H1 (cell line): ENCODE measurements at regions not wholly inside any gene's neighbourhood (a gene's known extent, or its start where the extent isn't known, plus 50 kb on each side); places are given as distances from the start of the nearest gene placed in this dataset.

ENCODE experiments used
- CTCF ChIA-PET: fragments of 300-600 bp; sonication (Branson Sonifier 250); formaldehyde crosslinking; loops from one replicate; lab custom pipeline; 2021; ENCODE audit not compliant: partially characterized antibody; lab: Charles Lee
- POLR2A ChIA-PET: fragments of 300-600 bp; sonication (Branson Sonifier 250); formaldehyde crosslinking; loops from one replicate; lab custom pipeline; 2021; ENCODE audit warnings: inconsistent platforms; ENCODE audit not compliant: partially characterized antibody; lab: Charles Lee
- DNase-seq, 2 experiments: peaks; one replicate each; pipeline versions ENCODE4 v3.0.0 to v3.0.0-alpha.2; 2010 to 2022; ENCODE audit warnings: low spot score in 2 of 2, low read depth in 1 of 2, mixed read lengths in 1 of 2
- FAIRE-seq: peaks from 2 replicates; lab custom pipeline; 2011; peaks lifted over from hg19 to GRCh38; lab: Jason Lieb, UNC
- H2AFZ ChIP-seq: 2 replicates; pipeline ENCODE4 v1.8.1; 2012; ENCODE audit warnings: low read length, inconsistent platforms
- H2AK5ac ChIP-seq: 2 replicates; pipeline ENCODE4 v1.6.1; 2013; ENCODE audit warnings: low read depth, low read length
- H2BK120ac ChIP-seq: replicated peaks from 2 replicates; pipeline ENCODE3; 2013; ENCODE audit warnings: low read depth, low read length, inconsistent platforms
- H2BK12ac ChIP-seq: 2 replicates; pipeline ENCODE4 v1.6.1; 2013; ENCODE audit warnings: low read depth, low read length
- H2BK15ac ChIP-seq: 2 replicates; pipeline ENCODE4 v1.6.1; 2013; ENCODE audit warnings: low read length
- H2BK20ac ChIP-seq: 2 replicates; pipeline ENCODE4 v1.6.1; 2013; ENCODE audit warnings: low read length
- H2BK5ac ChIP-seq: 2 replicates; pipeline ENCODE4 v1.6.1; 2013; ENCODE audit warnings: low read depth, low read length
- H3K14ac ChIP-seq: 2 replicates; pipeline ENCODE4 v1.6.1; 2013; ENCODE audit warnings: inconsistent platforms; ENCODE audit not compliant: insufficient read length
- H3K18ac ChIP-seq: 2 replicates; pipeline ENCODE4 v1.6.1; 2013; ENCODE audit warnings: low read length; ENCODE audit errors: extremely low read depth
- H3K23ac ChIP-seq: 2 replicates; pipeline ENCODE4 v1.6.1; 2013; ENCODE audit warnings: inconsistent platforms; ENCODE audit not compliant: insufficient read length
- H3K23me2 ChIP-seq: 2 replicates; pipeline ENCODE4 v1.6.1; 2013; ENCODE audit warnings: low read depth, low read length
- H3K27ac ChIP-seq: 2 replicates; pipeline ENCODE4 v1.6.1; 2011; ENCODE audit warnings: low read depth, low read length, inconsistent platforms
- H3K27me3 ChIP-seq, 4 experiments: replicated peaks in 1 of 4; 1 replicate in 1 of 4; 2 replicates in 3 of 4; pipeline versions ENCODE4 v1.6.1 to v1.8.1; 2011 to 2013; ENCODE audit warnings: low read length in 3 of 4, mild to moderate bottlenecking in 3 of 4, inconsistent platforms in 2 of 4, mixed read lengths in 2 of 4, moderate library complexity in 1 of 4; ENCODE audit not compliant: control insufficient read depth in 3 of 4, insufficient read depth in 3 of 4; ENCODE audit errors: extremely low read depth in 1 of 4
- H3K36me3 ChIP-seq, 4 experiments: 2 replicates each; pipeline versions ENCODE4 v1.6.1 to v1.8.1; 2011 to 2013; ENCODE audit warnings: mild to moderate bottlenecking in 4 of 4, low read length in 3 of 4, moderate library complexity in 2 of 4, control low read depth in 1 of 4, inconsistent platforms in 1 of 4; ENCODE audit not compliant: insufficient read depth in 4 of 4, control insufficient read depth in 2 of 4
- H3K4ac ChIP-seq: replicated peaks from 2 replicates; pipeline ENCODE3; 2013; ENCODE audit warnings: low read length, low read depth, mixed read lengths, inconsistent platforms; ENCODE audit not compliant: insufficient read length
- H3K4me1 ChIP-seq, 4 experiments: replicated peaks in 1 of 4; 1 replicate in 1 of 4; 2 replicates in 3 of 4; pipeline versions ENCODE4 v1.6.1 to v1.8.1; 2011 to 2013; ENCODE audit warnings: low read length in 3 of 4, inconsistent platforms in 2 of 4, mixed read lengths in 1 of 4; ENCODE audit not compliant: insufficient read depth in 4 of 4, control insufficient read depth in 3 of 4
- H3K4me2 ChIP-seq, 2 experiments: 2 replicates each; pipeline versions ENCODE4 v1.6.1 to v1.8.1; 2011 to 2013; ENCODE audit warnings: low read depth in 2 of 2, low read length in 2 of 2, control low read depth in 1 of 2, inconsistent platforms in 1 of 2, mild to moderate bottlenecking in 1 of 2; ENCODE audit not compliant: insufficient read depth in 1 of 2
- H3K4me3 ChIP-seq, 4 experiments: fragments of 200-600, 300-600 bp in 1 of 4; sonication (generic), shearing (Covaris generic), sonication (Bioruptor Twin) in 1 of 4; 2 replicates each; pipeline versions ENCODE4 v1.5.1 to v1.8.1; 2011 to 2016; ENCODE audit warnings: low read length in 4 of 4, low read depth in 3 of 4, control low read depth in 2 of 4, inconsistent platforms in 2 of 4, mild to moderate bottlenecking in 2 of 4, mixed read lengths in 1 of 4, moderate library complexity in 1 of 4; ENCODE audit not compliant: insufficient read depth in 2 of 4; ENCODE audit errors: extremely low read depth in 1 of 4
- H3K56ac ChIP-seq: replicated peaks from 2 replicates; pipeline ENCODE3; 2013; ENCODE audit warnings: low read depth, mild to moderate bottlenecking, mixed read lengths, low read length, inconsistent platforms; ENCODE audit not compliant: insufficient read length
- H3K79me1 ChIP-seq: 2 replicates; pipeline ENCODE4 v1.6.1; 2013; ENCODE audit warnings: low read depth, low read length, control low read depth
- H3K79me2 ChIP-seq, 2 experiments: 2 replicates each; pipeline versions ENCODE4 v1.6.1 to v1.8.1; 2012 to 2013; ENCODE audit warnings: low read length in 2 of 2, mild to moderate bottlenecking in 2 of 2, inconsistent platforms in 1 of 2; ENCODE audit not compliant: insufficient read depth in 2 of 2, control insufficient read depth in 1 of 2
- H3K9ac ChIP-seq, 4 experiments: replicated peaks in 1 of 4; 1 replicate in 1 of 4; 2 replicates in 3 of 4; pipeline versions ENCODE4 v1.6.1 to v1.8.1; 2011 to 2013; ENCODE audit warnings: low read depth in 3 of 4, low read length in 3 of 4, control low read depth in 2 of 4, mild to moderate bottlenecking in 2 of 4, moderate library complexity in 2 of 4, inconsistent platforms in 1 of 4; ENCODE audit errors: extremely low read depth in 1 of 4
- H3K9me3 ChIP-seq, 2 experiments: 2 replicates each; pipeline versions ENCODE4 v1.6.1 to v1.8.1; 2012 to 2013; ENCODE audit warnings: mild to moderate bottlenecking in 2 of 2, moderate library complexity in 2 of 2, control low read depth in 1 of 2, inconsistent platforms in 1 of 2, low read depth in 1 of 2, low read length in 1 of 2, mixed read lengths in 1 of 2; ENCODE audit not compliant: insufficient read depth in 2 of 2
- H4K20me1 ChIP-seq, 2 experiments: replicated peaks in 1 of 2; 2 replicates each; pipeline versions ENCODE3 to v1.8.1; 2011 to 2013; ENCODE audit warnings: inconsistent platforms in 2 of 2, low read length in 2 of 2, mild to moderate bottlenecking in 1 of 2; ENCODE audit not compliant: insufficient read depth in 2 of 2, control insufficient read depth in 1 of 2
- H4K5ac ChIP-seq: 2 replicates; pipeline ENCODE4 v1.6.1; 2013; ENCODE audit warnings: low read length, low read depth, mixed read lengths, inconsistent platforms; ENCODE audit not compliant: insufficient read length
- H4K8ac ChIP-seq: 2 replicates; pipeline ENCODE4 v1.8.0; 2013; ENCODE audit warnings: mild to moderate bottlenecking, moderate library complexity, low read length, inconsistent platforms; ENCODE audit not compliant: insufficient read depth; ENCODE audit errors: extremely low read depth
- H4K91ac ChIP-seq: replicated peaks from 2 replicates; pipeline ENCODE3; 2013; ENCODE audit warnings: low read length, mixed read lengths, inconsistent platforms; ENCODE audit not compliant: insufficient read length
- ASH2L ChIP-seq: fragments of 200-600, 300-600 bp; sonication (generic); IDR thresholded peaks from one replicate; pipeline ENCODE4 v1.7.1; 2017; ENCODE audit warnings: low read length
- BRCA1 ChIP-seq: IDR thresholded peaks from 2 replicates; pipeline ENCODE4 v1.6.1; 2012; ENCODE audit warnings: low read depth, low read length, improper control_type of control experiment
- CEBPB ChIP-seq: IDR thresholded peaks from 2 replicates; pipeline ENCODE4 v1.6.1; 2012; ENCODE audit warnings: low read depth, low read length
- CHD1 ChIP-seq: IDR thresholded peaks from 2 replicates; pipeline ENCODE4 v1.6.1; 2012; ENCODE audit warnings: low read depth, low read length, improper control_type of control experiment
- CHD2 ChIP-seq: IDR thresholded peaks from 2 replicates; pipeline ENCODE4 v1.6.1; 2012; ENCODE audit warnings: low read length, improper control_type of control experiment
- GABPA ChIP-seq: IDR thresholded peaks from 2 replicates; pipeline ENCODE4 v1.6.1; 2011; ENCODE audit warnings: mild to moderate bottlenecking, low read length, moderate library complexity, borderline replicate concordance; ENCODE audit not compliant: insufficient read depth
- HDAC6 ChIP-seq: IDR thresholded peaks from one replicate; pipeline ENCODE4 v1.7.1; 2012; ENCODE audit warnings: low read depth, mild to moderate bottlenecking, inconsistent platforms, low read length, moderate library complexity
- KDM5A ChIP-seq: fragments of 200-600 bp; IDR thresholded peaks from 2 replicates; pipeline ENCODE4 v1.7.1; 2012; ENCODE audit warnings: mild to moderate bottlenecking, low read length, inconsistent platforms, mixed read lengths
- MAX ChIP-seq: IDR thresholded peaks from 2 replicates; pipeline ENCODE4 v1.6.1; 2012; ENCODE audit warnings: inconsistent platforms
- POLR2A ChIP-seq, 2 experiments: IDR thresholded peaks; 1 replicate in 1 of 2; 2 replicates in 1 of 2; pipeline ENCODE4 v1.6.1; 2011; ENCODE audit warnings: low read depth in 2 of 2, low read length in 2 of 2, mild to moderate bottlenecking in 2 of 2; ENCODE audit errors: control extremely low read depth in 1 of 2
- RBBP5 ChIP-seq: IDR thresholded peaks from 2 replicates; pipeline ENCODE4 v1.7.1; 2012; ENCODE audit warnings: low read depth, mild to moderate bottlenecking, inconsistent platforms, low read length, moderate library complexity, borderline replicate concordance
- WGBS, 2 experiments: shearing (Covaris generic) in 1 of 2; methylation state at CpG; one replicate each; pipeline versions ENCODE4 v1.1.6 to v1.1.7; 2013 to 2015; ENCODE audit warnings: low lambda C conversion rate in 2 of 2, mixed read lengths in 2 of 2, inconsistent platforms in 1 of 2, low coverage in 1 of 2, missing lambda C conversion rate in 1 of 2; ENCODE audit not compliant: insufficient replicate concordance in 2 of 2, insufficient coverage in 1 of 2, insufficient read length in 1 of 2; ENCODE audit errors: extremely low coverage in 1 of 2, missing lambda C conversion rate in 1 of 2; 5-methylcytosine and 5-hydroxymethylcytosine counted together
- TF ChIP-seq, protein P1 (sequence below): IDR thresholded peaks from 2 replicates; pipeline ENCODE4 v1.6.1; 2011; ENCODE audit warnings: low read depth, mild to moderate bottlenecking, low read length; ENCODE audit not compliant: insufficient read depth
- TF ChIP-seq, protein P2 (sequence below): IDR thresholded peaks from 2 replicates; pipeline ENCODE4 v1.6.1; 2012; ENCODE audit warnings: low read length, inconsistent platforms

GRCh38 chr11:116287866-116288265, 484.9 kb downstream of the BUD13 start:
- H4K8ac ChIP-seq, result no peak overlapping the region
- no peaks in the 10 kb centered on the region; a peak in 2 of 7 replicates for H3K27me3 ChIP-seq
- H3K4me3 ChIP-seq, result no peak overlapping the region
- no peak overlapping the region for H4K5ac ChIP-seq
- no peaks in the 10 kb centered on the region; the same call in 1 of the 2 replicates for H3K23me2 ChIP-seq
- H2BK120ac ChIP-seq, result no peak overlapping the region
- 89% methylated on average over 1 of the region's 1 CpG; no CpG with 5 or more reads in 1 of the 2 experiments for WGBS, 2 experiments
- no peaks in the 10 kb centered on the region for H3K79me1 ChIP-seq
- H2AFZ ChIP-seq, result no peak overlapping the region
- FAIRE-seq (no peak), DNase-seq (no peak)
- no peaks in the 10 kb centered on the region for H3K4me1 ChIP-seq
- no peak overlapping the region for H2AK5ac ChIP-seq
- H2BK15ac ChIP-seq, result no peak overlapping the region
- H3K27ac ChIP-seq, result no peak overlapping the region
- H2BK5ac ChIP-seq, result no peak overlapping the region
- no peaks in the 10 kb centered on the region for H4K20me1 ChIP-seq
- POLR2A ChIA-PET, result no interaction called here
- no peak overlapping the region for H3K4ac ChIP-seq
- no peak overlapping the region for H3K56ac ChIP-seq
- H3K79me2 ChIP-seq, result no peaks in the 10 kb centered on the region
- no peak overlapping the region for H4K91ac ChIP-seq
- H2BK12ac ChIP-seq, result no peak overlapping the region
- no peak overlapping the region for H3K23ac ChIP-seq
- no peak overlapping the region for H3K18ac ChIP-seq
- H3K4me2 ChIP-seq, result no peak overlapping the region
- H3K36me3 ChIP-seq, result no peaks in the 10 kb centered on the region; a peak in 1 of 8 replicates
- peaks cover 4 to 6% of the 10 kb centered on the region in 2 experiments; a peak in 2 of 4 replicates for H3K9me3 ChIP-seq
- no peak overlapping the region for H2BK20ac ChIP-seq
- CTCF ChIA-PET, result interaction anchor here (0.7 kb wide), 1 partner anchor 174 kb away, joined by 3 read pairs; no protein-coding TSS in a partner anchor
- H3K14ac ChIP-seq, result no peak overlapping the region
- H3K9ac ChIP-seq, result no peak overlapping the region
- TF ChIP-seq CHD2, result no peak
- no peak for TF ChIP-seq RBBP5
- TF ChIP-seq CHD1, result no peak
- TF ChIP-seq MAX, result no peak
- TF ChIP-seq ASH2L, result no peak
- no peak for TF ChIP-seq BRCA1
- TF ChIP-seq, protein P1, sequence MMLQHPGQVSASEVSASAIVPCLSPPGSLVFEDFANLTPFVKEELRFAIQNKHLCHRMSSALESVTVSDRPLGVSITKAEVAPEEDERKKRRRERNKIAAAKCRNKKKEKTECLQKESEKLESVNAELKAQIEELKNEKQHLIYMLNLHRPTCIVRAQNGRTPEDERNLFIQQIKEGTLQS, result no peak
- no peak for TF ChIP-seq CEBPB
- TF ChIP-seq, protein P2, sequence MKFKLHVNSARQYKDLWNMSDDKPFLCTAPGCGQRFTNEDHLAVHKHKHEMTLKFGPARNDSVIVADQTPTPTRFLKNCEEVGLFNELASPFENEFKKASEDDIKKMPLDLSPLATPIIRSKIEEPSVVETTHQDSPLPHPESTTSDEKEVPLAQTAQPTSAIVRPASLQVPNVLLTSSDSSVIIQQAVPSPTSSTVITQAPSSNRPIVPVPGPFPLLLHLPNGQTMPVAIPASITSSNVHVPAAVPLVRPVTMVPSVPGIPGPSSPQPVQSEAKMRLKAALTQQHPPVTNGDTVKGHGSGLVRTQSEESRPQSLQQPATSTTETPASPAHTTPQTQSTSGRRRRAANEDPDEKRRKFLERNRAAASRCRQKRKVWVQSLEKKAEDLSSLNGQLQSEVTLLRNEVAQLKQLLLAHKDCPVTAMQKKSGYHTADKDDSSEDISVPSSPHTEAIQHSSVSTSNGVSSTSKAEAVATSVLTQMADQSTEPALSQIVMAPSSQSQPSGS, result no peak
- TF ChIP-seq POLR2A (IDR thresholded peaks at IDR 0.05; ENCODE audit: control extremely low read depth in 1 of 2, low read depth in 2 of 2, low read length in 2 of 2), result no peak
- TF ChIP-seq HDAC6, result no peak
- no peak for TF ChIP-seq GABPA
- no peak for TF ChIP-seq KDM5A
